ENCODE measurements at regions not wholly inside any gene's neighbourhood (a gene's known extent, or its start where the extent isn't known, plus 50 kb on each side); places are given as distances from the start of the nearest gene placed in this dataset.

- no peaks in the 10 kb centered on the region for H3K9me3 ChIP-seq (ENCODE audit: severe bottlenecking)
- no peak overlapping the region for H3K27ac ChIP-seq (ENCODE audit: poor library complexity, severe bottlenecking)
- ATAC-seq (ENCODE audit: low read depth) (no peak), DNase-seq (ENCODE audit: low spot score) (no peak)
- H3K4me3 ChIP-seq (ENCODE audit: severe bottlenecking): no peak overlapping the region
- H3K36me3 ChIP-seq (ENCODE audit: low read depth): no peaks in the 10 kb centered on the region
- no peaks in the 10 kb centered on the region for H3K27me3 ChIP-seq (ENCODE audit: insufficient read depth, poor library complexity, severe bottlenecking)
- no peaks in the 10 kb centered on the region for H3K4me1 ChIP-seq (ENCODE audit: insufficient read depth, poor library complexity, severe bottlenecking)
- TF ChIP-seq CTCF (IDR thresholded peaks at IDR 0.05; ENCODE audit: poor library complexity, severe bottlenecking): no peak
Observed at GRCh38 chr12:43107026-43107775, 444.8 kb downstream of the ADAMTS20 start.

- Histone ChIP-seq H3K9me3 (ENCODE audit: severe bottlenecking) (no peaks in the 10 kb centered on the region), H3K36me3 (ENCODE audit: low read depth) (no peaks in the 10 kb centered on the region), H3K27ac (ENCODE audit: poor library complexity, severe bottlenecking) (no peak overlapping the region), H3K4me1 (ENCODE audit: insufficient read depth, poor library complexity, severe bottlenecking) (no peaks in the 10 kb centered on the region), H3K27me3 (ENCODE audit: insufficient read depth, poor library complexity, severe bottlenecking) (no peaks in the 10 kb centered on the region), H3K4me3 (ENCODE audit: severe bottlenecking) (no peak overlapping the region)
- no peak for TF ChIP-seq CTCF (IDR thresholded peaks at IDR 0.05; ENCODE audit: poor library complexity, severe bottlenecking)
- DNase-seq (ENCODE audit: low spot score) (no peak), ATAC-seq (ENCODE audit: low read depth) (no peak)
Observed at GRCh38 chr12:43106355-43106754, 445.6 kb downstream of the ADAMTS20 start.

- DNase-seq (ENCODE audit: low spot score): no peak
- Histone ChIP-seq H3K9me3 (ENCODE audit: severe bottlenecking) (no peaks in the 10 kb centered on the region), H3K4me1 (ENCODE audit: insufficient read depth, poor library complexity, severe bottlenecking) (no peaks in the 10 kb centered on the region), H3K4me3 (ENCODE audit: severe bottlenecking) (no peak overlapping the region), H3K36me3 (ENCODE audit: low read depth) (no peaks in the 10 kb centered on the region), H3K27ac (ENCODE audit: poor library complexity, severe bottlenecking) (no peak overlapping the region), H3K27me3 (ENCODE audit: insufficient read depth, poor library complexity, severe bottlenecking) (no peaks in the 10 kb centered on the region)
- TF ChIP-seq CTCF (IDR thresholded peaks at IDR 0.05; ENCODE audit: poor library complexity, severe bottlenecking): no peak
- ATAC-seq (ENCODE audit: low read depth): no peak
Observed at GRCh38 chr12:43105426-43105981, 446.5 kb downstream of the ADAMTS20 start.

- Histone ChIP-seq H3K4me3 (ENCODE audit: severe bottlenecking) (no peak overlapping the region), H3K27ac (ENCODE audit: poor library complexity, severe bottlenecking) (no peak overlapping the region), H3K9me3 (ENCODE audit: severe bottlenecking) (no peaks in the 10 kb centered on the region), H3K4me1 (ENCODE audit: insufficient read depth, poor library complexity, severe bottlenecking) (no peaks in the 10 kb centered on the region), H3K36me3 (ENCODE audit: low read depth) (no peaks in the 10 kb centered on the region), H3K27me3 (ENCODE audit: insufficient read depth, poor library complexity, severe bottlenecking) (no peaks in the 10 kb centered on the region)
- ATAC-seq (ENCODE audit: low read depth) (no peak), DNase-seq (ENCODE audit: low spot score) (no peak)
- no peak for TF ChIP-seq CTCF (IDR thresholded peaks at IDR 0.05; ENCODE audit: poor library complexity, severe bottlenecking)
Observed at GRCh38 chr12:43104494-43104893, 447.5 kb downstream of the ADAMTS20 start.

- Histone ChIP-seq H3K9me3 (ENCODE audit: severe bottlenecking) (no peaks in the 10 kb centered on the region), H3K36me3 (ENCODE audit: low read depth) (no peaks in the 10 kb centered on the region), H3K27ac (ENCODE audit: poor library complexity, severe bottlenecking) (no peak overlapping the region), H3K4me3 (ENCODE audit: severe bottlenecking) (no peak overlapping the region), H3K27me3 (ENCODE audit: insufficient read depth, poor library complexity, severe bottlenecking) (no peaks in the 10 kb centered on the region), H3K4me1 (ENCODE audit: insufficient read depth, poor library complexity, severe bottlenecking) (no peaks in the 10 kb centered on the region)
- no peak for DNase-seq (ENCODE audit: low spot score)
- no peak for ATAC-seq (ENCODE audit: low read depth)
- TF ChIP-seq CTCF (IDR thresholded peaks at IDR 0.05; ENCODE audit: poor library complexity, severe bottlenecking): no peak
Observed at GRCh38 chr12:43103866-43104265, 448.1 kb downstream of the ADAMTS20 start.
